Astrocyte of the hippocampus (primary cell): ENCODE measurements at regions not wholly inside any gene's neighbourhood (a gene's known extent, or its start where the extent isn't known, plus 50 kb on each side); places are given as distances from the start of the nearest gene placed in this dataset.
"Not testable (repeated sequence)": the region's sequence is repeated elsewhere in the genome, so short reads cannot be mapped to it uniquely, and the experiment has no call there.

Experiments
- DNase-seq: peaks from one replicate; pipeline ENCODE4 v3.0.0; 2011; ENCODE audit warnings: low read depth, low spot score

GRCh38 chr12:115325858-115326257, 641.9 kb upstream of the TBX3 start:
- no peak for DNase-seq

DNA sequence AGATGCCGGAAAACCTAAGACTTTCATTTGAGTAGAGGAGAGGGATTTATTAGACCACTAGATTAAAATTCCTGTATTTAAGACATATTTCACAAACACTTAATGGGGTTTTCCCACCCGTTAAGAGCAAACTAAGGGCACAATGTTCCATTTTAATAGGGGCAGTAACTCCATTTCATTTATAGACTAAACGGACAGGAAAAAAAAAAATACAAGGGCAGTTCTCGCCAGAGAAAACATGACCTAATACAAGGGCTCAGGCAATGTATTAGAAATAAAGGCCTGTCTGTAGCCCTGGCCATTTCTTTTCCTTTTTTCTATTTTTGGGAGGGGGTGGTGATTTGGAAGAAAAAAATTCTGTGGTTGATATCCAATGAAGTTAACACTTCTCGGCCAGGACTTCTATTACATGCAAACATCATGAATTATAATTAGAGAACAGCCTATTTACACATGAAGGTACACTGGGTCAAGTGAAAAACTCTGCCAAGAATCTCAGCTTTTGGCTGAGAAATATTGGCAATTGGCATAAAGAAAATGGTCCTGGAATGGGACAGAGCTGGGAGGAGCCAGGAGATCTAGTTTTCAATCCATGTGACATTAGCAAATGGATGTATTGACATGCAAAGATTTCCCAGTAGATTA, 641.1 kb upstream of the TBX3 start:
- DNase-seq = peak; percentile 35

GRCh38 chr12:115323223-115323905, 639.4 kb upstream of the TBX3 start:
- DNase-seq = no peak

DNA sequence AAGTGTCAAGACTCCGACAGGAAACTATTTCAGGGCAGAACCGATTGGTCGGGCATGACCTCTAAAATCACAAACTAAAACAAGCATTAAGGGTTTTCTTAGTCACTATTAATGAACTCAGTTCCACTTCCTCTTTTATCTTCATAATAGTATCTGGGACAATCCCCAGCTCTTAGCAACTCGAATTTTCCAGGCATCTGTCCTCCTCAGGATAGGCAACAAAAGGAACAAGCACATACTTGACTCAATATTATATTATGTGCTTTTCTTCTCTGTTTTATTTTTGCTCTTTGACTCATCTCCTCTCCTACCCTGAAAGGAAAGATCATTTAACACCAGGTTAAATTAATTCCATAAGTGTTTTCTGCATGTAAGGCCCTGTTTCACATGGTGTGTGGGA, 638.3 kb upstream of the TBX3 start:
- no peak for DNase-seq

- no peak for DNase-seq
These were observed 637.0 kb upstream of the TBX3 start for GRCh38 chr12:115320967-115321366.

GRCh38 chr12:115320451-115320850, 636.5 kb upstream of the TBX3 start:
- no peak for DNase-seq

- DNase-seq = no peak
These were observed 635.6 kb upstream of the TBX3 start for GRCh38 chr12:115319446-115320040.

GRCh38 chr12:115313929-115314328, 630.0 kb upstream of the TBX3 start:
- DNase-seq = peak; percentile 38

GRCh38 chr12:115312901-115313300, 628.9 kb upstream of the TBX3 start:
- no peak for DNase-seq

DNA sequence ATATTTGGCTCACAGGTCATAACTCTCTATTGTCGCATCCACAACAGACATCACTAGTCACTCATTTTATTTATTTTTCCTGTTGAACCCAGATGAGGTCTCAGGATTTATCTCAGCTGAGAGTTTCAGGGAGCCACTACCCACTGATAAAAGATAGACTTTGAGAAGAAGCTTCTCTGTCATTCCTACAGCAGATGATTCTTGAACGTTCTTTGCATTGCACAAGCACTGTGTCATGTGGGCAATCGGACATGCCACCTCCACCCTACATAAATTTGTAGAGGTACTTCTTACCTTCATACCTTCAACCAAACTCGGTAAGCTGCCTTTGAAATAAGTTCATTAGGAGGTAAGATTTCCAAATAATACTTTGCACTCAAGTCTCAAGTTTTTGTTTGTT, 627.9 kb upstream of the TBX3 start:
- DNase-seq = no peak

GRCh38 chr12:115308918-115309317, 624.9 kb upstream of the TBX3 start:
- no peak for DNase-seq

DNA sequence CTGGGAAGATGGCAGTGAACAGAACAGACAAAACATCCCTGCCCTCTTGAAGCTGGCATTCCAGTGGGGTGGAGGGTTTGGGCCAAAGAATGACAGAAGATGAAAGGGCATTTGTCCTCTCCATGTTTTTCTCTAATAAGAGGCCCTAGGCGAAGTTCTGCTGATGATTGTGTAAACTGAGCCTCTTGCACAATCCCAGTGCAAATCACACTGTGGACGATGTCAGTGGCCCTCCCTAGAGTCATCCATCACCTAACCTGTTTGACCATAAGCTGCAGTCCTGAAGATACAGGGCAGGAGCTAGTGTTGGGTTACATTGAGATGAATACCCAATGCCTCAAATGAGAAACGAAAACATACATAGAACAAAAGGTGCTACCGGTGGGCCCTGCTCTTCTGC, 622.4 kb upstream of the TBX3 start:
- no peak for DNase-seq

DNA sequence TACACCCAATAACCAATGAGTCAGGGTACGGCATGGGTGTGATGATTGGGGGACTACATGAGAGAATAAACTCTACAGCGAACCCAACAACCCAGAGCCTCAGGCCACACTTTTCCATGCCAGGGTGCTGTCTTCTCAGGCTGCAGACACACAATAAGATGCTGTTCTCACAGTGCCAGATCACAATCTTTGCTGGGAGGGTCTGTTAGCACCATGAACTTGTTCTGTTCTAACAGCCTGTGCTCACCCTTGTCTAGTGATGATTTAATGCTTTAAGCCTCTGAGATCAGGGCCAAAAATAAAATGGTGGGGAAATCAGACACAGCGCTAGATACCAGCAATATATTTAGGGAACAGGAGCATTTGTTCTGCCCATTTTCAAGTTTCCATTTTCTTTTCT, 621.9 kb upstream of the TBX3 start:
- no peak for DNase-seq

GRCh38 chr12:115305275-115305674, 621.3 kb upstream of the TBX3 start:
- DNase-seq = no peak

GRCh38 chr12:115303723-115304309, 619.8 kb upstream of the TBX3 start:
- DNase-seq = no peak

- no peak for DNase-seq
These were observed 613.5 kb upstream of the TBX3 start for GRCh38 chr12:115297445-115297844.

GRCh38 chr12:115296613-115297198, 612.7 kb upstream of the TBX3 start:
- DNase-seq = no peak

GRCh38 chr12:115295886-115296285, 611.9 kb upstream of the TBX3 start:
- DNase-seq = no peak

GRCh38 chr12:115294453-115295133, 610.6 kb upstream of the TBX3 start:
- DNase-seq = peak; percentile 51

GRCh38 chr12:115285429-115285828, 601.5 kb upstream of the TBX3 start:
- not testable (repeated sequence) for DNase-seq

GRCh38 chr12:115273456-115273855, 589.5 kb upstream of the TBX3 start:
- DNase-seq = peak; percentile 4

DNA sequence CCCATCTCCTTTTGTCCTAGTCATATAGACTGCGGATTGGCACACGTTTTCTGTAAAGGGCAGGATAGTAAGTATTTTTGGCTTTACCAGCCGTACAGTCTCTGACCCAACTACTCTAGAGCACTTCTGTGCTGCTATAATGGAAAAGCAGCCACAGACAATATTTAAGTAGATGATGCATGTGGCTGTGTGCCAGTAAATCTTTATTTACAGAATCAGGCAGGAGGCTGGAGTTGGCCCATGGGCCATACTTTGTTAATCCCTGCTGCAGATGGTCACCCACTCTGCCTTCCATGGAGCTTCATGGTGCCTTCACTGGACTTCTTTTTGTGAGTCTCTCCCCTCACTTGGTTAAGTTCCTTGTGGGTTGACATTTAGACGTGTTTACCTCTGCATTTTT, 584.5 kb upstream of the TBX3 start:
- no peak for DNase-seq
